ENCODE measurements at regions not wholly inside any gene's neighbourhood (a gene's known extent, or its start where the extent isn't known, plus 50 kb on each side); places are given as distances from the start of the nearest gene placed in this dataset.
"Not testable (repeated sequence)": the region's sequence is repeated elsewhere in the genome, so short reads cannot be mapped to it uniquely, and the experiment has no call there.

DNA sequence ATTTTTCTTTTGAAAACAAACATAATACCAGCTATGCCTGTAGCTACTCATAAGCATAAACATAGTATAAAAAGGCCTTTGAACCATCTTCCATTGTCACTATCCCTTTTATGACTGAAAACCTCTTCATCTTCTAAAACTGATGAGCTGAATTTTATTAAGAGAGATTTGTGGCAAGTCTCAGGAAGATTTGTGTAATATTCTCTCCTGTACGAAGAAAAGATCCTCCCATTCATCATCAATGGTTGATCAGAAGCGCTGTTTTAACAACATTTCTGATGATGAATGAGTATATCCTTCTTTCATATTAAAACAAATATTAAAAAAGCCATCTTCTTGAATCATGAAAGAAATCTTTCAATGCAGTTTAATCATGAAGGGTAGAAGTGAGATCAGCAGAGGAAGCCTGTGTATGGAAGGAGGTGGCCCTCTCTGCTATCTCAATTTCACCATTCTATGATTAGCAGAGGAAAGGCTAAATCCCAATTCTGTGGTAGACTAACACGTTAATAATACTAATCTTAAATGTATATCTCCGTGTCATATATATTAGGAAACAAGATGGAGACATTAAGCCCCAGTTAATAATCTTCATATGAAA, 430.2 kb downstream of the FRK start:
- DNase-seq (ENCODE audit: low read depth) = no peak

DNA sequence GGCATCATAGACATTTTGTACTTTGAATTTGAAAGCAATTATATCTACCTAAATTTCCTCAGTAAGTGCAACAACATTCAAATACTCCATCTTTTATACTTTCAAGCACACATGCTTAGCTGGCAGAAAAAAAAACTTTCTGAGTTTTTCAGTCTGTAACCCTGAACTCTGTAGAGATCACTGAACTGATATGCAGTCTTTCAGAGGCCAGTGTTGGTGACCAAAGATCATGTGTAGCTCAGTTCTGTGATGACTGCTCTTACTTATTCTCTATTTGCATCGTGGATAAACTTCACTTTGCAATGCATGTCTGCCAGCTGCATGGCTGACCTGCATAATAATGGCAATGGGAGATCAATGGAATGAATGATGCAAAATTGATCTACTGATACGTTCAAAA, 431.3 kb downstream of the FRK start:
- DNase-seq (ENCODE audit: low read depth) = no peak

- DNase-seq (ENCODE audit: low read depth) = no peak
Measured at GRCh38 chr6:115618256-115618655, 442.4 kb downstream of the FRK start.

DNA sequence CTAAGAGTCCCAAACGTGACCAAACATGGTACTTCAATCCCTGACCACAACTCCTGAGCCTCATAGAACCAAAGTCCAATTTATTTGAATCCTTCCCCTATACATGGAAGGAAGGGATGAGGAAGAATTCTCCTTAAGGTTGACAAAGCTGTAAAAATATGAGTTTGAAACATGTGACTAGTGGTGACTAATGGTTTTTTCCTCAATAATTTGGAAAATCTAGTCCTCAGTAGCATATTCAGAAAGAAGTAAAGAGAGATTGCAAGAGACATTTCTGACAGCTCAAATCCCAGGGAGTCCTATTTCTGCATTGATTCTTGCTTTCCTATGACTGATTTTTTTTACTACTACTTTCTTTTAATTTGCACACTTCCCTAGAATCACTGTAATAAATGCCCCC, 443.7 kb downstream of the FRK start:
- DNase-seq (ENCODE audit: low read depth) = no peak

DNA sequence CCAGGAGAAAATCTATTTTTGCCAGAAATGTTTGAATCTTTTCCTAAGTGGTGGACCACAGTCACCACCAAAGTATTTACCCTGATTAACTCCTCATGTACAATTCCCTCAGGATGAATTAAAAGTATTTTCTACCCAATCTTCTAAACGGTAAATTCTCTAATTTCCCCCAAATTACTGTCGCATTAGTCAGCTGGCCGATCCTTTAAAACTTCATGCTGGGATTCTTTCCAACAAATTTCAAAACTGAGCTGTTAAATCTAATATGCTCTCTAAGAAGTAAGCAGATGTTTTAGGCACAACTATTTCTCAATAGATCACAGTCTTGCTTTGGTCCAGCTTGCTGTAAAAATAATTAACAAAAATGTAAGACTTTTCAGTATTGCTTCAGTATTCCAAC, 447.2 kb downstream of the FRK start:
- DNase-seq (ENCODE audit: low read depth) = peak; percentile 99

DNA sequence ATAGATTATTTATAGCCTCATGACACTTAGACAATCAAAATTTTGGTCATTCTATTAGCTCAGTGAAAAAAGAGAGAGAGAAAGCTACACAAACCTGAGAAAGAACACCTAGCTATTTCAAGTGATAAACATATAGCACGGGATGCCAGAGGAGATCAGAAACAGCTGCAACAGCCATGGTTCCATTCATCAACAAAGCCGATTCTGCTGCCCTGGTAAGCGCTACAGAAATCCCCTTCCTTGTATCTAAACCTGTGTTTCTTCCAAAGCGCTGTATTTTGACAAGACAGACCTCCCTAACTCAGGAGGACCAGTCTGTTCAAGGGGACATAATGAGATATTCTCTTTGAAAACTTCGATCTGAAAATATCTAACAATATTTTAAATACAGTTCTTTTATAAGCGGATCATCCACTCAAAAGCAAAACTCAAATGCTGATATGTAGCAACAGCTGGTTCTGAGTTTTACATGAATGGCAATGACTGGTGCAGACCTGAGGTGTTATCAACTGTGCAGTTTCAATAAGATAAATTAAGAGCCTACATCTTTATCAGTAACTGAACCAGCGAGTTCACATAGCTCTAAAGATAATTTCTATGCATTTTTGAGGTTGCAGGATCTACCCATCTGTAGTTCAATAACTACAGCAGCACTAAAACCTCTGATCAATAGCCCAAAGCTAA, 447.8 kb downstream of the FRK start:
- DNase-seq (ENCODE audit: low read depth) = no peak

DNA sequence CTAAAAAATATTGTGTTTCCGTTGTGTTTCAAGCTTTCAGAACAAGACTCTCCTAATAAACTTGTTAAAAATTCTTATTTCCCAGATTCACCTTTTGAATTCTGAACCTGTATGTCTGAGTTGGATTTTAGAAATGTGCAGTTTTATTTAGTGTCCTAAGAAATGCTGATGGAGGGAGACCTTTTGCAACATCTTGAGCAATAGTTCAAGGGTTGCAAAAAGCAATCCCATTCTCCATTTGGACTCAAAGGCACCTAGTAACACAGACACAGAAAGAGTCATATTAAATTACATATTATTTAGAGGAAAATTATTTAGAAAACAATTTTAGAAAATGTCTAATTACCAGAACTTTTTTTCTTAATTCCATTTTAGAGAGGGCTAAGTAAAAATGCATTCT, 448.5 kb downstream of the FRK start:
- no peak for DNase-seq (ENCODE audit: low read depth)

DNA sequence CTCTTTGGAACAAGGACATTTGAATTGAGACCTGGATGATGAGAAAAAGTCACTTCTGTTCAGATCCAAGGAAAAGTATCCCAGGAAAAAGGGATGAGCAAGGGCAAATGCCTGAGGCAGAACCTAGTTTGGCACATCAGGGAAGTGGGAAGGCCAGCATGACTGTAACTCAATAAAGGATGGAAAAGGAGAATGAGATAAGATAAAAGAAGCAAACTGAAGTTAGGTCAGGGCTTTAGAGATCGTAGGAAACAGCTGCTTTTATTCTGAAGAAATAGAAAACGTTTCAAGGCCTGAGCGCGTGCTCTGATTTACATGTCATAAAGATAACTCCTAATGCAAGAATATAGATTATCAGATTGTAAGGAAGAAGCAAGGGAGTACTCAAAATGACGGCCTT, 450.0 kb downstream of the FRK start:
- no peak for DNase-seq (ENCODE audit: low read depth)

DNA sequence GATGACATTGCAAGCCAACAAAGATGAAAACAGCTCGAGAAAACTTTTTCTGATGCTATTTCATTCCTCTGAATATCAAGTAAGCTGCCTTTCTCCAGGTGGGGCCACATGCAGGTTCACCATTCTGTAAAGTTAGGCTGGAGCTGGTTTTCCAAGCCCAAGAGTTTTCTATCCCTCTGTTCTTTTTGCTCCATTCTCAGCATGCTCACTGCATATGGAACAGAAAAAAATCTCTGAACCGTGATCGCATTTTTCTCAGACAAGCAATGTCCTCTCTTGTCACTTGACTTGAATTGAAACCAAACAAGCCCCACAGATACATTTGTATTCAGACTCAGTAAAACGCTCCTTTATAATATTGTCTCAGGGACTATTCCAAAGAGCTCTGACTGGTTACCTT, 451.6 kb downstream of the FRK start:
- DNase-seq (ENCODE audit: low read depth) = no peak

GRCh38 chr6:115602466-115602865, 458.2 kb downstream of the FRK start:
- DNase-seq (ENCODE audit: low read depth) = no peak

- no peak for DNase-seq (ENCODE audit: low read depth)
Measured at GRCh38 chr6:115601509-115601908, 459.2 kb downstream of the FRK start.

- no peak for DNase-seq (ENCODE audit: low read depth)
Measured at GRCh38 chr6:115601064-115601463, 459.6 kb downstream of the FRK start.

DNA sequence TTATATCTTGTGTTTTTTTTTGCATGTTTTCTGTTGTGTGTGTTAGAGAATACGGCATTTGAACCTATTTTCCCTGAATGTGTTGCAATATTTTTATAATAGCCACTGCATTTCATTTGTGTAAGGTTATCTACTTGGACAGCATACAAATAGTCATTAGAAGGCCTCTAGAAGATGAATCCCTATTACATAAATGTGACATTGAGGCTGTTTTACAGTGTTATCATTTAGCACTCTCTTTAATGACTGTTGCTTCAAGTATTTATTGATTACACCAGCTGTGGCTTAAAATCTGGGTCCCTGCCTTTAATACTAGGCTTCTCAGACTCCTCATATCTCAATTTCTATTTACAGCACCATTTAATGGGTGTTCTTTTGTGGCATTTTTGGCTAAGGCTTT, 465.8 kb downstream of the FRK start:
- DNase-seq (ENCODE audit: low read depth) = no peak

GRCh38 chr6:115592025-115592424, 468.7 kb downstream of the FRK start:
- DNase-seq (ENCODE audit: low read depth) = no peak

DNA sequence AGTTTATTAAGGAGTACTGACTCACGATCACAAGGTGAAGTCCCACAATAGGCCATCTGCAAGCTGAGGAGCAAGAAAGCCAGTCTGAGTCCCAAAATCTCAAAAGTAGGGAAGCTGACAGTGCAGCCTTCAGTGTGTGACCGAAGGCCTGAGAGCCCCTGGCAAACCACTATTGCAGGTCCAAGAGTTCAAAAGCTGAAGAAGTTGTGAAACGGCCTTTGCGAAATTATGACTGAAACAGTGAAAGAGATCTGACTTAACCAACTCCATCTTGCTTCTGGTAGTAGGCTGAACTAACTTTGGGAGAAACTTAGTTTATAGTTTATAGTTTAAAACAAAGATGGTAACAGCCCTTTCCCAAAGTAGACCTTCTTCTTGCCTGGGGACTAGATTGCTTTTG, 471.6 kb downstream of the FRK start:
- DNase-seq (ENCODE audit: low read depth) = not testable (repeated sequence)

GRCh38 chr6:115583290-115583689, 477.4 kb downstream of the FRK start:
- no peak for DNase-seq (ENCODE audit: low read depth)

GRCh38 chr6:115582386-115582785, 478.3 kb downstream of the FRK start:
- no peak for DNase-seq (ENCODE audit: low read depth)

DNA sequence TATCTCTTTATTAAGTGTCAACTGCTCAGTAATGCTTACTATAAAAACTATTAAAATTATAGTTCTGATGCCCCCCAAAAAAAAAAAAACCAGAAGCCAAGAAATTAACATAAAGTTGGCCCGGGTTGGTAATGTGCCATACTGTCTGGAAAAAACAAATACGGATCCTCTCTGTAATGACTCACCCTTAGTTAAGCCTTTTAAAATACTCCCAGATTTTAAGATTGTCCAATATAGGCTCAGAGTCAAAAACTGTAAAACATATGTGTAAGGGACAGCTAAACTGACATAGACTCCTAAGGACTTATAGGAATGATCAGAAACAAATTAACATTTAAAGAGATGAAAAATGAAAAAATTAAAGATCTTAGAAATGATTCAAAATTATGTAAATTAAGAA, 481.1 kb downstream of the FRK start:
- DNase-seq (ENCODE audit: low read depth) = not testable (repeated sequence)

DNA sequence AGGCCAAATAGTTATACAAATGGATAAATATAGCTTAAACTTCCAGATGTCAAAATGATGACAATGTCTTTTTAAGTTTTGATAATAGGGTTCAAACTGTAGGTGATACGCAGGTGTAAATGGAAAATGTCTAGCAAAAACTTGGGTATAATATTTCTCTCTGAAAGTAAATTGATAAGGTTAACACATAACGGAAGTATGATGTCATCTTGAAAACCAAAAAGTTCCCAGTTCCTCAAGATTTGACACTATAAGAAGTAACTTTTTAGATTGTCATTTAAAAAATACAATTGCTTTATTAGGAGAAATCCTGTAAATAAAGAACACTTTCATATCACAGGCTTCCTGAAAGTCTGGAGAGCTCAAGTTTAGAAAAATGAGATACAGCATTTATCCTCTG, 483.4 kb downstream of the FRK start:
- no peak for DNase-seq (ENCODE audit: low read depth)

- DNase-seq (ENCODE audit: low read depth) = no peak
Measured at GRCh38 chr6:115575285-115575684, 485.4 kb downstream of the FRK start.

DNA sequence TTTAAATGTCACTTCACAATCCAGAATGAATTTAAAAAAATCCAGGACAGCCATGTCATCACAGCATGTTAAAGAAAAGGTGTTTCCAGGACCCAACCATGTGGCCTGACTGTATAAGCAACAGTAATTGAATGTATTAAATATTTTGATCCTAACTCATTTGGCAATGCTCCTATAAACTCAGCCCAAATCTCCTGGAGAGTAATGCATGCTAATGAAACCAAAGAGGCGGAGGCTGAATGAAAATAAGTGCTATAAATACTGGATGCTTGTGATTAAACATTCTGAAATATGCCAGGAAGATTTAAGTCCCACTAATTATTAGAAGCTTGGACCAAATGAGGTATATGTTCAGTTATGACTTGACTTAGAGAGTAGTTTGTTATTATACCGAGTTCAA, 486.8 kb downstream of the FRK start:
- no peak for DNase-seq (ENCODE audit: low read depth)

DNA sequence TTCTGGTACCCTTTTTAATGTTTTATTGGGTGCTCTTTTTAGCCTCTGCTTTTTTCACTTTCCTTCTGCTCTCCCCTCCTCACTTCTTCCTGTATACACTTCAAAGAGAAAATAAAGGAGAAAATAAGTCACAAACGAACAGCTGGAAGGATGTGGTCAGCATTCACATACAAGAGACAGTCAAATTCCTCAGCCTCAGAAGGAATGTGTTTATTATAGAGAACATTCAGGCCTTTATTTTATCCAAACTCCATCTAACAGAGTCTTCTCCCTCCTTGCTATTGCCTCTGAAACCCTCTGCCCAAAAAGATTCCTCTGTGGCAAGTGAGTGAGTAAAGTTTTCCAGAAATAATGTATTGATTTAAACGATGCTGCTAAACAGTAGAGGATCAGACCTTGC, 490.4 kb downstream of the FRK start:
- DNase-seq (ENCODE audit: low read depth) = no peak

DNA sequence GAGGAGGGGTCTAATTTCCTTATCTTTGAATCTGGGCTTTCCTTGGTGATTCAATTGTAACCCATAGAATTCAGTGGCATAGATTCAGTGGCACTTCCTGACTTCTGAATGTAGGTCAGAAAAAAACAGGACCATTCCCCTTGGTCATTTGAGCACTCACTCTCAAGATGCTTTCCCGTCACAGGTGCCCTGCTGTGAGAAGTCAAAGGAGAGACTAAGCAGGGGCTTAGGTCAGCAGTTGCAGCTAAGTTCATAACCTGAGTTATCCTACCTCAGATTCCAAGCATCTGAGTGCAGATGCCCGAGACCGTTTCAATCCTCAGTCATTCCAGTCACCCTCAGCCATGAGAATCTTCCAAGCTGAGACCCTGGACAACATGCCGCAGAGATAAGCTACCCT, 506.6 kb downstream of the FRK start:
- DNase-seq (ENCODE audit: low read depth) = no peak

- no peak for DNase-seq (ENCODE audit: low read depth)
Measured at GRCh38 chr6:115551527-115551926, 509.2 kb downstream of the FRK start.

GRCh38 chr6:115545672-115545986, 515.1 kb downstream of the FRK start:
- DNase-seq (ENCODE audit: low read depth) = no peak

Data from GM04503 (cell line).